ENCODE measurements at regions not wholly inside any gene's neighbourhood (a gene's known extent, or its start where the extent isn't known, plus 50 kb on each side); places are given as distances from the start of the nearest gene placed in this dataset.

DNA sequence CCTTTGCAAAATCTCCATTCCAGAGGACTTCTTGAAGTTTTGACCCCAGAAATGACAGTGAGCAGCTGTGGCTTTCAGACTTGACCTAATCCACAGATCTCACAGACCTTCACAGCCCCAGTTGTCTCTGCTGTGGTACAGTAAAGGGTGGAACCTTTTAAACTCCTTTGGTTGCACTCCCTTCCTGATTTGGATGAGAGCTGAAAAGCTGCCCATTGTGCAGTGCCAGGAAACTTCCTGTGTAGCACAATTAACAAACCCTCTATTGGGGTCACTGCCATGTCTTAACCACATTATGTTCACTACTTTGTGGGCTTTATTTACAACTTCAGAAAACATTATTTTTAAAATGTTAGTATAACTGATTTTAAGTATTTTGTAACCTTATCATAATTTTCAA, 56.7 kb upstream of the PCSK5 start:
- TF ChIP-seq POLR2AphosphoS5 (IDR thresholded peaks at IDR 0.05; ENCODE audit: low read depth, low read length) (no peak), TAF1 (IDR thresholded peaks at IDR 0.05; ENCODE audit: low read depth, low read length) (no peak), POLR2A (IDR thresholded peaks at IDR 0.05; ENCODE audit: low read depth, low read length) (no peak)

Measured in GM12891 (cell line).